ENCODE measurements at regions not wholly inside any gene's neighbourhood (a gene's known extent, or its start where the extent isn't known, plus 50 kb on each side); places are given as distances from the start of the nearest gene placed in this dataset.
A peak's percentile ranks its signal among the peaks of the same experiment; 100 is the strongest.

- ChIA-PET POLR2A (no interaction called here), CTCF (ENCODE audit: low intra/inter-chr PET ratio, low total read pairs) (no interaction called here)
- no peaks in the 10 kb centered on the region for H3K27me3 ChIP-seq (ENCODE audit: control insufficient read depth in 1 of 2, insufficient read depth in 2 of 2, low read length in 2 of 2)
- no peak overlapping the region for H3K9ac ChIP-seq (ENCODE audit: insufficient read depth, low read depth, low read length)
- no peaks in the 10 kb centered on the region for H3K4me1 ChIP-seq (ENCODE audit: insufficient read depth, low read length)
- H3K4me2 ChIP-seq (ENCODE audit: low read depth, low read length) = no peak overlapping the region
- intact Hi-C loops (cut with micrococcal nuclease; ENCODE audit: unreplicated experiment) (no loop called here), in situ Hi-C loops (cut with HindIII; ENCODE audit: extremely low pct_ligation_motif_present, low pct_unique_long_range_greater_than_20kb) (no loop called here)
- DNase-seq (ENCODE audit: low spot score) (no peak), ATAC-seq (no peak), FAIRE-seq (no peak)
- H3K36me3 ChIP-seq (replicated peaks in 1 of 2; ENCODE audit: control insufficient read depth in 1 of 2, insufficient read depth in 2 of 2, low read length in 2 of 2) = no peaks in the 10 kb centered on the region
- no peaks in the 10 kb centered on the region for H3K79me2 ChIP-seq (ENCODE audit: insufficient read depth, low read length)
- no peaks in the 10 kb centered on the region for H4K20me1 ChIP-seq (ENCODE audit: insufficient read depth, low read length)
- no peak overlapping the region for H3K4me3 ChIP-seq (replicated peaks in 1 of 3; ENCODE audit: insufficient read depth in 1 of 3, low read depth in 2 of 3, low read length in 3 of 3)
- BruUV-seq (replicated peaks) = no TSS peak
- H3K27ac ChIP-seq (ENCODE audit: extremely low read length, insufficient read depth, low read length) = no peak overlapping the region
- H2AFZ ChIP-seq (ENCODE audit: low read length) = no peak overlapping the region
- 17% methylated on average over 4 of the region's 4 CpGs for WGBS (ENCODE audit: low lambda C conversion rate)
- TF ChIP-seq NFE2L1 (CRISPR knock-in tag; IDR thresholded peaks at IDR 0.05; ENCODE audit: borderline replicate concordance) (no peak), ZFX (CRISPR knock-in tag; IDR thresholded peaks at IDR 0.05; ENCODE audit: low read depth) (no peak), ZNF770 (CRISPR knock-in tag; IDR thresholded peaks at IDR 0.05) (no peak), ZNF704 (CRISPR knock-in tag; IDR thresholded peaks at IDR 0.05; ENCODE audit: borderline replicate concordance) (no peak)
- H3K9me3 ChIP-seq (ENCODE audit: low read length) = no peaks in the 10 kb centered on the region
These were observed 52.7 kb upstream of the ALK start for GRCh38 chr2:29974086-29974485.

- FAIRE-seq (no peak), ATAC-seq (no peak), DNase-seq (ENCODE audit: low spot score) (no peak)
- intact Hi-C loops (cut with micrococcal nuclease; ENCODE audit: unreplicated experiment) = no loop called here
- Histone ChIP-seq H3K79me2 (ENCODE audit: insufficient read depth, low read length) (no peaks in the 10 kb centered on the region), H3K36me3 (replicated peaks in 1 of 2; ENCODE audit: control insufficient read depth in 1 of 2, insufficient read depth in 2 of 2, low read length in 2 of 2) (no peaks in the 10 kb centered on the region), H3K27me3 (ENCODE audit: control insufficient read depth in 1 of 2, insufficient read depth in 2 of 2, low read length in 2 of 2) (no peaks in the 10 kb centered on the region), H3K4me1 (ENCODE audit: insufficient read depth, low read length) (no peaks in the 10 kb centered on the region), H3K9me3 (ENCODE audit: low read length) (no peaks in the 10 kb centered on the region), H3K27ac (ENCODE audit: extremely low read length, insufficient read depth, low read length) (no peak overlapping the region), H3K4me2 (ENCODE audit: low read depth, low read length) (no peak overlapping the region), H3K4me3 (replicated peaks in 1 of 3; ENCODE audit: insufficient read depth in 1 of 3, low read depth in 2 of 3, low read length in 3 of 3) (no peak overlapping the region), H3K9ac (ENCODE audit: insufficient read depth, low read depth, low read length) (no peak overlapping the region), H2AFZ (ENCODE audit: low read length) (no peak overlapping the region), H4K20me1 (ENCODE audit: insufficient read depth, low read length) (no peaks in the 10 kb centered on the region)
- 2% methylated on average over 3 of the region's 3 CpGs for WGBS (ENCODE audit: low lambda C conversion rate)
- BruUV-seq (replicated peaks) = no TSS peak
- in situ Hi-C loops (cut with HindIII; ENCODE audit: extremely low pct_ligation_motif_present, low pct_unique_long_range_greater_than_20kb) = no loop called here
- ChIA-PET POLR2A (no interaction called here), CTCF (ENCODE audit: low intra/inter-chr PET ratio, low total read pairs) (no interaction called here)
- TF ChIP-seq ZNF777 (CRISPR knock-in tag; IDR thresholded peaks at IDR 0.05) = no peak
- TF ChIP-seq SRY (CRISPR knock-in tag; IDR thresholded peaks at IDR 0.05) = no peak
- no peak for TF ChIP-seq GPBP1L1 (CRISPR knock-in tag; IDR thresholded peaks at IDR 0.05)
- no peak for TF ChIP-seq MTA3 (CRISPR knock-in tag; IDR thresholded peaks at IDR 0.05)
- TF ChIP-seq MAFF (IDR thresholded peaks at IDR 0.05; ENCODE audit: low read depth, low read length) = peak; percentile 85
- TF ChIP-seq THRA (CRISPR knock-in tag; IDR thresholded peaks at IDR 0.05; ENCODE audit: borderline replicate concordance) = no peak
- peak; percentile 80 to 85 for TF ChIP-seq MAFK (conservative IDR thresholded peaks at IDR 0.05 in 1 of 2, IDR thresholded peaks at IDR 0.05 in 1 of 2; ENCODE audit: low read length in 2 of 2)
- TF ChIP-seq HNRNPH1 (optimal IDR thresholded peaks at IDR 0.05; ENCODE audit: low read depth, low read length) = no peak
These were observed 55.9 kb upstream of the ALK start for GRCh38 chr2:29977284-29977683.

All from HepG2 (cell line).